H9 (cell line): ENCODE measurements at regions not wholly inside any gene's neighbourhood (a gene's known extent, or its start where the extent isn't known, plus 50 kb on each side); places are given as distances from the start of the nearest gene placed in this dataset.

Source experiments
- DNase-seq: peaks from one replicate; pipeline ENCODE4 v3.0.0-alpha.2; 2017
- H2AFZ ChIP-seq: one replicate; pipeline ENCODE4 v1.6.1; 2013; ENCODE audit warnings: mild to moderate bottlenecking, low read length, control low read depth, moderate library complexity
- H2AK5ac ChIP-seq: 2 replicates; pipeline ENCODE4 v1.6.1; 2013; ENCODE audit warnings: low read length, control low read depth, mixed read lengths; ENCODE audit not compliant: insufficient read length
- H2BK120ac ChIP-seq: one replicate; pipeline ENCODE4 v1.6.1; 2013; ENCODE audit warnings: low read depth, mild to moderate bottlenecking, low read length, control low read depth, inconsistent platforms; ENCODE audit not compliant: poor library complexity, severe bottlenecking
- H2BK12ac ChIP-seq: 2 replicates; pipeline ENCODE4 v1.6.1; 2013; ENCODE audit warnings: low read length, control low read depth, mixed read lengths, low read depth; ENCODE audit not compliant: insufficient read length
- H2BK15ac ChIP-seq: 2 replicates; pipeline ENCODE4 v1.6.1; 2013; ENCODE audit warnings: low read depth, low read length, control low read depth
- H2BK20ac ChIP-seq: one replicate; pipeline ENCODE4 v1.6.1; 2013; ENCODE audit warnings: low read depth, mild to moderate bottlenecking, low read length, control low read depth, inconsistent platforms; ENCODE audit not compliant: poor library complexity, severe bottlenecking
- H2BK5ac ChIP-seq: 2 replicates; pipeline ENCODE4 v1.6.1; 2013; ENCODE audit warnings: low read length, control low read depth, mixed read lengths; ENCODE audit not compliant: insufficient read length
- H3K14ac ChIP-seq: 2 replicates; pipeline ENCODE4 v1.6.1; 2013; ENCODE audit warnings: low read length, control low read depth; ENCODE audit not compliant: insufficient read depth
- H3K18ac ChIP-seq: 2 replicates; pipeline ENCODE4 v1.6.1; 2013; ENCODE audit warnings: low read depth, mild to moderate bottlenecking, mixed read lengths, low read length, control low read depth; ENCODE audit not compliant: insufficient read length
- H3K23ac ChIP-seq: 2 replicates; pipeline ENCODE4 v1.6.1; 2013; ENCODE audit warnings: low read length, control low read depth, mixed read lengths, low read depth; ENCODE audit not compliant: insufficient read length
- H3K23me2 ChIP-seq: 2 replicates; pipeline ENCODE4 v1.6.1; 2013; ENCODE audit warnings: low read depth, mild to moderate bottlenecking, mixed read lengths, low read length, control low read depth; ENCODE audit not compliant: insufficient read length, poor library complexity, severe bottlenecking
- H3K27ac ChIP-seq: 2 replicates; pipeline ENCODE4 v1.5.1; 2013; ENCODE audit warnings: low read length, control low read depth, mixed read lengths, low read depth; ENCODE audit not compliant: insufficient read length
- H3K27me3 ChIP-seq: 2 replicates; pipeline ENCODE4 v1.6.1; 2013; ENCODE audit warnings: low read length, control low read depth, inconsistent platforms; ENCODE audit not compliant: insufficient read depth
- H3K4ac ChIP-seq: 2 replicates; pipeline ENCODE4 v1.6.1; 2013; ENCODE audit warnings: low read depth, mild to moderate bottlenecking, control low read depth, inconsistent platforms, low read length, moderate library complexity
- H3K4me1 ChIP-seq: 2 replicates; pipeline ENCODE4 v1.6.1; 2013; ENCODE audit warnings: low read length, control low read depth, inconsistent platforms; ENCODE audit not compliant: insufficient read depth
- H3K4me2 ChIP-seq: 2 replicates; pipeline ENCODE4 v1.6.1; 2013; ENCODE audit warnings: low read length, control low read depth, mixed read lengths; ENCODE audit not compliant: insufficient read length, insufficient read depth
- H3K56ac ChIP-seq: 2 replicates; pipeline ENCODE4 v1.6.1; 2013; ENCODE audit warnings: low read depth, mild to moderate bottlenecking, mixed read lengths, low read length, control low read depth; ENCODE audit not compliant: insufficient read length
- H3K79me1 ChIP-seq: 2 replicates; pipeline ENCODE4 v1.6.1; 2013; ENCODE audit warnings: low read depth, mild to moderate bottlenecking, moderate library complexity, low read length, control low read depth, inconsistent platforms; ENCODE audit not compliant: insufficient read depth, poor library complexity, severe bottlenecking
- H3K79me2 ChIP-seq: 2 replicates; pipeline ENCODE4 v1.6.1; 2013; ENCODE audit warnings: low read length, control low read depth, inconsistent platforms; ENCODE audit not compliant: insufficient read depth
- H3K9ac ChIP-seq: 2 replicates; pipeline ENCODE4 v1.6.1; 2013; ENCODE audit warnings: low read length, control low read depth, mixed read lengths; ENCODE audit not compliant: insufficient read length; ENCODE audit errors: extremely low read depth
- H3K9me3 ChIP-seq: one replicate; pipeline ENCODE4 v1.6.1; 2013; ENCODE audit warnings: low read depth, low read length, inconsistent platforms; ENCODE audit not compliant: control insufficient read depth
- H3T11ph ChIP-seq: one replicate; pipeline ENCODE4 v1.6.1; 2013; ENCODE audit warnings: mild to moderate bottlenecking, low read length, control low read depth, inconsistent platforms
- H4K20me1 ChIP-seq: one replicate; pipeline ENCODE4 v1.6.1; 2013; ENCODE audit not compliant: control insufficient read depth, insufficient read length, insufficient read depth
- H4K5ac ChIP-seq: 2 replicates; pipeline ENCODE4 v1.6.1; 2013; ENCODE audit warnings: low read depth, mild to moderate bottlenecking, mixed read lengths, low read length, control low read depth; ENCODE audit not compliant: insufficient read length
- H4K8ac ChIP-seq: replicated peaks from 2 replicates; pipeline ENCODE4 v1.6.1; 2013; ENCODE audit warnings: low read length, control low read depth, mixed read lengths, low read depth; ENCODE audit not compliant: insufficient read length
- H4K91ac ChIP-seq: 2 replicates; pipeline ENCODE4 v1.6.1; 2013; ENCODE audit warnings: low read depth, mild to moderate bottlenecking, moderate library complexity, mixed read lengths, low read length, control low read depth; ENCODE audit not compliant: insufficient read length
- H3K27ac Mint-ChIP-seq, 3 experiments: 2 replicates in 2 of 3; 3 replicates in 1 of 3; pipeline ENCODE4 v1.8.0; 2020 to 2021; ENCODE audit warnings: mixed read lengths in 3 of 3, mild to moderate bottlenecking in 1 of 3, moderate library complexity in 1 of 3
- H3K27me3 Mint-ChIP-seq: 2 replicates; pipeline ENCODE4 v1.8.0; 2021; ENCODE audit warnings: low read depth, mild to moderate bottlenecking, moderate library complexity, mixed read lengths
- H3K36me3 Mint-ChIP-seq, 3 experiments: 2 replicates in 2 of 3; 3 replicates in 1 of 3; pipeline ENCODE4 v1.8.0; 2020 to 2021; ENCODE audit warnings: low read depth in 3 of 3, mixed read lengths in 3 of 3; ENCODE audit not compliant: insufficient read depth in 1 of 3
- H3K4me1 Mint-ChIP-seq, 2 experiments: 2 replicates each; pipeline ENCODE4 v1.8.0; 2020; ENCODE audit warnings: mixed read lengths in 2 of 2
- H3K4me3 Mint-ChIP-seq, 2 experiments: 2 replicates in 1 of 2; 3 replicates in 1 of 2; pipeline ENCODE4 v1.8.0; 2020 to 2021; ENCODE audit warnings: mild to moderate bottlenecking in 2 of 2, mixed read lengths in 2 of 2, moderate library complexity in 1 of 2
- H3K9me3 Mint-ChIP-seq, 2 experiments: 2 replicates in 1 of 2; 3 replicates in 1 of 2; pipeline ENCODE4 v1.8.0; 2020; ENCODE audit warnings: mild to moderate bottlenecking in 2 of 2, mixed read lengths in 2 of 2, moderate library complexity in 1 of 2
- WGBS: extraction: QIAGEN DNeasy Blood & Tissue Kit; methylation state at CpG from one replicate; pipeline ENCODE4 v1.1.7; 2013; ENCODE audit warnings: missing lambda C conversion rate, low lambda C conversion rate, mixed read lengths; ENCODE audit not compliant: insufficient read length; ENCODE audit errors: extremely low coverage; 5-methylcytosine and 5-hydroxymethylcytosine counted together
- TF ChIP-seq, protein P1 (sequence below): fragments of 200-600 bp; sonication (generic); conservative IDR thresholded peaks from 3 replicates; pipeline ENCODE4 v1.8.0; 2021; ENCODE audit warnings: antibody characterized with exemption, mild to moderate bottlenecking

DNA sequence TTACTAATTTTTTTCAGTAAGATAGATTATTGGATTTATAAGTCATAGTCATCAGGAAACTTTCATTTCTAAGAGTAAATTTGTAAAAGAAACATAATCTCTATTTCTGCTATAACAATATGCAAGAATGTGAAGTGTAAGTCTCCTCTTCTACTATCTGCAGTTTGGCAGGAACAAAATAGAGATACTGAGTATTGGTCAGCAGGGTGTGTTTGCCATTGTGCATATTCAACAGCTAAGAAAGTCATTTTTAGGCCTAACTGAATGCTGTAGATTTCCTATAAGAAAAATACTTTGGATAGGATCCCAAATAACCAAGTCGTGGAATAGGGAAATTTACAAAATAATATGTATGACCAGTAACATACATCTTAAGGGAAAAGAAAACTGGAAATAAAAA lies 253.3 kb upstream of the EPHA5 start:
- H3K9ac ChIP-seq, result no peak overlapping the region
- H2BK15ac ChIP-seq, result no peak overlapping the region
- no peak overlapping the region for H4K91ac ChIP-seq
- TF ChIP-seq, protein P1, sequence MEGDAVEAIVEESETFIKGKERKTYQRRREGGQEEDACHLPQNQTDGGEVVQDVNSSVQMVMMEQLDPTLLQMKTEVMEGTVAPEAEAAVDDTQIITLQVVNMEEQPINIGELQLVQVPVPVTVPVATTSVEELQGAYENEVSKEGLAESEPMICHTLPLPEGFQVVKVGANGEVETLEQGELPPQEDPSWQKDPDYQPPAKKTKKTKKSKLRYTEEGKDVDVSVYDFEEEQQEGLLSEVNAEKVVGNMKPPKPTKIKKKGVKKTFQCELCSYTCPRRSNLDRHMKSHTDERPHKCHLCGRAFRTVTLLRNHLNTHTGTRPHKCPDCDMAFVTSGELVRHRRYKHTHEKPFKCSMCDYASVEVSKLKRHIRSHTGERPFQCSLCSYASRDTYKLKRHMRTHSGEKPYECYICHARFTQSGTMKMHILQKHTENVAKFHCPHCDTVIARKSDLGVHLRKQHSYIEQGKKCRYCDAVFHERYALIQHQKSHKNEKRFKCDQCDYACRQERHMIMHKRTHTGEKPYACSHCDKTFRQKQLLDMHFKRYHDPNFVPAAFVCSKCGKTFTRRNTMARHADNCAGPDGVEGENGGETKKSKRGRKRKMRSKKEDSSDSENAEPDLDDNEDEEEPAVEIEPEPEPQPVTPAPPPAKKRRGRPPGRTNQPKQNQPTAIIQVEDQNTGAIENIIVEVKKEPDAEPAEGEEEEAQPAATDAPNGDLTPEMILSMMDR, result no peak
- H3K27me3 ChIP-seq, result no peaks in the 10 kb centered on the region
- no peak overlapping the region for H3K4ac ChIP-seq
- no peak overlapping the region for H2BK20ac ChIP-seq
- no peak overlapping the region for H2BK12ac ChIP-seq
- no peak overlapping the region for H2AK5ac ChIP-seq
- no peak overlapping the region for H3T11ph ChIP-seq
- H3K79me2 ChIP-seq, result no peaks in the 10 kb centered on the region
- Mint-ChIP-seq H3K27me3 (no peaks in the 10 kb centered on the region), H3K4me1 (peaks cover 20 to 21% of the 10 kb centered on the region in 2 experiments), H3K4me3 (no peak overlapping the region), H3K9me3 (peaks cover 0 to 2% of the 10 kb centered on the region in 2 experiments; a peak in 3 of 5 replicates), H3K27ac (no peak overlapping the region; a peak in 1 of 7 replicates), H3K36me3 (peaks cover 0 to 12% (median 0%) of the 10 kb centered on the region in 3 experiments; a peak in 3 of 7 replicates)
- no peak overlapping the region for H3K27ac ChIP-seq
- H3K79me1 ChIP-seq, result no peaks in the 10 kb centered on the region
- no peak overlapping the region for H2BK5ac ChIP-seq
- DNase-seq, result no peak
- no peak overlapping the region for H3K4me2 ChIP-seq
- no CpG with 5 or more reads among the region's 1 CpG for WGBS
- H3K9me3 ChIP-seq, result no peaks in the 10 kb centered on the region
- no peak overlapping the region for H3K23ac ChIP-seq
- H4K5ac ChIP-seq, result no peak overlapping the region
- no peaks in the 10 kb centered on the region for H4K20me1 ChIP-seq
- no peak overlapping the region for H2BK120ac ChIP-seq
- H2AFZ ChIP-seq, result no peak overlapping the region
- no peaks in the 10 kb centered on the region for H3K23me2 ChIP-seq
- H3K14ac ChIP-seq, result no peak overlapping the region
- H3K4me1 ChIP-seq, result peaks cover 6% of the 10 kb centered on the region; the same call in 1 of the 2 replicates
- no peak overlapping the region for H3K18ac ChIP-seq
- H4K8ac ChIP-seq, result no peak overlapping the region
- H3K56ac ChIP-seq, result no peak overlapping the region
